ENCODE measurements at regions not wholly inside any gene's neighbourhood (a gene's known extent, or its start where the extent isn't known, plus 50 kb on each side); places are given as distances from the start of the nearest gene placed in this dataset.

GRCh38 chr1:38736399-38736798, 123.2 kb downstream of the RRAGC start:
- Histone ChIP-seq H3K4me2 (ENCODE audit: low read length) (no peak overlapping the region), H3K4me3 (ENCODE audit: low read length) (no peak overlapping the region), H3K27ac (ENCODE audit: low read length) (no peak overlapping the region), H3K9ac (ENCODE audit: low read length) (no peak overlapping the region), H4K20me1 (ENCODE audit: insufficient read depth) (no peaks in the 10 kb centered on the region), H3K36me3 (ENCODE audit: insufficient read depth, low read length) (no peaks in the 10 kb centered on the region), H2AFZ (ENCODE audit: low read depth, low read length) (no peak overlapping the region), H3K9me3 (ENCODE audit: low read length) (no peaks in the 10 kb centered on the region), H3F3A (ENCODE audit: insufficient read depth, low read length, poor library complexity, severe bottlenecking) (no peaks in the 10 kb centered on the region), H3K9me2 (ENCODE audit: insufficient read depth, low read length) (no peaks in the 10 kb centered on the region), H3K27me3 (ENCODE audit: insufficient read depth, low read depth, low read length) (no peaks in the 10 kb centered on the region), H3K79me2 (replicated peaks; ENCODE audit: insufficient read depth, low read length) (no peaks in the 10 kb centered on the region)
- TF ChIP-seq CTCF (IDR thresholded peaks at IDR 0.05; ENCODE audit: poor library complexity, severe bottlenecking) (no peak), SMC3 (conservative IDR thresholded peaks at IDR 0.05; ENCODE audit: poor library complexity) (no peak), REST (IDR thresholded peaks at IDR 0.05; ENCODE audit: borderline replicate concordance) (no peak), EP300 (conservative IDR thresholded peaks at IDR 0.05; ENCODE audit: poor library complexity, severe bottlenecking) (no peak), EZH2 (IDR thresholded peaks at IDR 0.05; ENCODE audit: borderline replicate concordance, insufficient read depth, low read length, poor library complexity, severe bottlenecking) (no peak), TAF1 (IDR thresholded peaks at IDR 0.05; ENCODE audit: low read depth) (no peak), MXI1 (conservative IDR thresholded peaks at IDR 0.05; ENCODE audit: poor library complexity, severe bottlenecking) (no peak), POLR2AphosphoS5 (IDR thresholded peaks at IDR 0.05) (no peak), RAD21 (conservative IDR thresholded peaks at IDR 0.05) (no peak)

DNA sequence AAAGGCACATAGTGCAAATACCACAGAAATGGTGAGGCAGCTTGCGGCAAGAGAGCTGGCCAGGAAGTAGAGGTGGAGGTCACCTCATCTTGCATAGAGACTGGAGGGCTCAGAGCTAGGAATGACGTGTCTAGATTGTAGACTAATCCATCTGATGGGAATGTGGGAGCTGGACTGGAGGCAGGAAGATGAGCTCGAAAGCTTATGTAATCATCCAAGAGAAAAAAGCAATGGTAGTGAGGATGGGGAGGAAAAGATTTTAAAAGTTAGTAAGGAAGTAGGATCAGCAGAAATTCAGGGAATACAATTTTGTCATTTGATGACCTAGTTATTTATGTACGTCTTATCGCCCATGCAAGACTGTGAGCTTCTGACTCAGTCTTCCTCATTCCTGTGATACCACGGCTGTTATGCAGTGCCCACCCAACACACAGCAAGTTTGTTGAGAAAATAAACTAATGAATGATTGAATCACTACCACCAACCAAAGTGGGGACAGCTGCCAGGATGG, 123.9 kb downstream of the RRAGC start:
- H3K4me2 ChIP-seq (ENCODE audit: low read length): no peak overlapping the region
- no peaks in the 10 kb centered on the region for H3K9me3 ChIP-seq (ENCODE audit: low read length)
- H3K9me2 ChIP-seq (ENCODE audit: insufficient read depth, low read length): no peaks in the 10 kb centered on the region
- H3K9ac ChIP-seq (ENCODE audit: low read length): no peak overlapping the region
- no peaks in the 10 kb centered on the region for H4K20me1 ChIP-seq (ENCODE audit: insufficient read depth)
- H3K27ac ChIP-seq (ENCODE audit: low read length): no peak overlapping the region
- no peaks in the 10 kb centered on the region for H3K27me3 ChIP-seq (ENCODE audit: insufficient read depth, low read depth, low read length)
- no peak overlapping the region for H3K4me3 ChIP-seq (ENCODE audit: low read length)
- no peaks in the 10 kb centered on the region for H3K79me2 ChIP-seq (replicated peaks; ENCODE audit: insufficient read depth, low read length)
- no peaks in the 10 kb centered on the region for H3F3A ChIP-seq (ENCODE audit: insufficient read depth, low read length, poor library complexity, severe bottlenecking)
- H3K36me3 ChIP-seq (ENCODE audit: insufficient read depth, low read length): no peaks in the 10 kb centered on the region
- H2AFZ ChIP-seq (ENCODE audit: low read depth, low read length): no peak overlapping the region
- TF ChIP-seq RAD21 (conservative IDR thresholded peaks at IDR 0.05) (no peak), POLR2AphosphoS5 (IDR thresholded peaks at IDR 0.05) (no peak), REST (IDR thresholded peaks at IDR 0.05; ENCODE audit: borderline replicate concordance) (no peak), SMC3 (conservative IDR thresholded peaks at IDR 0.05; ENCODE audit: poor library complexity) (no peak), MXI1 (conservative IDR thresholded peaks at IDR 0.05; ENCODE audit: poor library complexity, severe bottlenecking) (no peak), TAF1 (IDR thresholded peaks at IDR 0.05; ENCODE audit: low read depth) (no peak)

Measured in neural cell (in vitro differentiated cells).